WERI-Rb-1 (cell line): ENCODE measurements at regions not wholly inside any gene's neighbourhood (a gene's known extent, or its start where the extent isn't known, plus 50 kb on each side); places are given as distances from the start of the nearest gene placed in this dataset.

Experiments
- DNase-seq: peaks from one replicate; pipeline ENCODE4 v3.0.0-alpha.2; 2020
- H3K27ac ChIP-seq: fragments of 250-450 bp; sonication (Bioruptor Pico); 2 replicates; pipeline ENCODE4 v1.5.1; 2020; ENCODE audit warnings: mild to moderate bottlenecking, moderate library complexity
- H3K27me3 ChIP-seq: fragments of 250-450 bp; sonication (Bioruptor Pico); 2 replicates; pipeline ENCODE4 v1.5.1; 2021; ENCODE audit warnings: mild to moderate bottlenecking, low read depth, moderate library complexity; ENCODE audit not compliant: insufficient read depth, severe bottlenecking
- H3K36me3 ChIP-seq: fragments of 250-450 bp; sonication (Bioruptor Pico); 2 replicates; pipeline ENCODE4 v1.5.1; 2020; ENCODE audit warnings: mild to moderate bottlenecking, moderate library complexity
- H3K4me3 ChIP-seq: 2 replicates; pipeline ENCODE4 v1.5.1; 2011; ENCODE audit warnings: low read depth, mild to moderate bottlenecking, control low read depth, low read length
- H3K9me3 ChIP-seq: fragments of 250-450 bp; sonication (Bioruptor Pico); 2 replicates; pipeline ENCODE4 v1.5.1; 2021; ENCODE audit warnings: mild to moderate bottlenecking, moderate library complexity; ENCODE audit not compliant: severe bottlenecking
- CTCF ChIP-seq: IDR thresholded peaks from 2 replicates; pipeline ENCODE4 v1.5.1; 2011; ENCODE audit warnings: low read depth, mild to moderate bottlenecking, control low read depth, inconsistent platforms, low read length

GRCh38 chr3:150296123-150296735 is 111.9 kb upstream of the TSC22D2 start:
- no peak overlapping the region for H3K27ac ChIP-seq

GRCh38 chr3:150293401-150294001 is 114.6 kb upstream of the TSC22D2 start:
- no peaks in the 10 kb centered on the region for H3K27me3 ChIP-seq
- no peak for DNase-seq
- no peak overlapping the region for H3K4me3 ChIP-seq
- H3K36me3 ChIP-seq = no peaks in the 10 kb centered on the region
- no peak for TF ChIP-seq CTCF
- no peaks in the 10 kb centered on the region for H3K9me3 ChIP-seq
- no peak overlapping the region for H3K27ac ChIP-seq

More at GRCh38 chr3:150296123-150296735, 111.9 kb upstream of the TSC22D2 start:
- Histone ChIP-seq H3K27me3 (no peaks in the 10 kb centered on the region), H3K4me3 (no peak overlapping the region), H3K9me3 (no peaks in the 10 kb centered on the region), H3K36me3 (no peaks in the 10 kb centered on the region)
- TF ChIP-seq CTCF = no peak
- DNase-seq = no peak

- no peaks in the 10 kb centered on the region for H3K9me3 ChIP-seq
- H3K4me3 ChIP-seq = no peak overlapping the region
- TF ChIP-seq CTCF = no peak
- H3K27ac ChIP-seq = no peak overlapping the region
- H3K36me3 ChIP-seq = no peaks in the 10 kb centered on the region
- H3K27me3 ChIP-seq = no peaks in the 10 kb centered on the region
- DNase-seq = no peak
These were observed 115.2 kb upstream of the TSC22D2 start for GRCh38 chr3:150292891-150293290.

- H3K36me3 ChIP-seq = no peaks in the 10 kb centered on the region
- no peak for TF ChIP-seq CTCF
These were observed 116.6 kb upstream of the TSC22D2 start for GRCh38 chr3:150291515-150291914.

GRCh38 chr3:150286390-150287147 is 121.5 kb upstream of the TSC22D2 start:
- H3K27me3 ChIP-seq = no peaks in the 10 kb centered on the region
- DNase-seq = peak; percentile 9
- TF ChIP-seq CTCF = peak; percentile 67
- H3K36me3 ChIP-seq = no peaks in the 10 kb centered on the region
- no peaks in the 10 kb centered on the region for H3K9me3 ChIP-seq
- no peak overlapping the region for H3K4me3 ChIP-seq
- H3K27ac ChIP-seq = no peak overlapping the region

More at GRCh38 chr3:150291515-150291914, 116.6 kb upstream of the TSC22D2 start:
- H3K9me3 ChIP-seq = no peaks in the 10 kb centered on the region
- H3K4me3 ChIP-seq = no peak overlapping the region
- H3K27me3 ChIP-seq = no peaks in the 10 kb centered on the region
- no peak for DNase-seq
- H3K27ac ChIP-seq = no peak overlapping the region
